Skin of body (tissue), 1 donor: ENCODE measurements at regions not wholly inside any gene's neighbourhood (a gene's known extent, or its start where the extent isn't known, plus 50 kb on each side); places are given as distances from the start of the nearest gene placed in this dataset.

Source experiments
- DNase-seq: peaks from one replicate; lab custom pipeline; 2025; lab: John Stamatoyannopoulos, UW

DNA sequence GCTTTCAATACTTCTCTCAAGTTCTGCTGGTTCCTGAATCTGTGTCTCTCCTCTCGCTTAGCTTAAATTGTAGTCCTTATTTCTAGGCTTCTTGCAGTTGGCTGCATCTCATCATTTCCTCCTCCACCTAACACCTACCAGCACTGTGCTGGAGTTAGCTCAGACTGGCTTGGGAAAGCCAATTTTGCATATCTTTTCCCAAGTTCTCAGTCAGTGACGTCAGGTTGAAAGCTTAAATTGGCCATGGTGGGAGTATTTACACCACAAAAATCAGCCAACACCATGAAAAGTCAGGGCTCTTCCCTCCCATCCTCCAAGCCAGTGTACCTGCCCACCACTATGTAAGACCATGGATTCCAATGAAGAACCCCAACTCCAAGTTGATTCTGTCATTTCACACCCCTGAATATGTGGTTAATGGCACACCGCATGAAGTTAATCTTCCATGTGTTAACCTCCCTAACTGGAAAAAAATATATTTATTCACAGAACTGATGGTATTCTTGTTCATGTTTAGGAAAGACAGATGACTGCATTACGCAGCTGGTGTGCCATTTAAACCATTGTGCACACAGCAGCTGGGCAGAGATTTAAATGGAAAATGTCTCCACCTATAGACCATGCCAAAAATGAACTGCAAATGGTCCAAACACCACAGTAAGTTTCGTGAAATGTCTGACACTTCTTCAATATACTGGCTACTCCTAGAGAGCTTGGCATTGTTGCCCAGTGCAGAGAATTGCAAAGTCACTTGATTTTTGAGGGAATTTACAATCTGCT lies 274.1 kb upstream of the MAP3K7 start:
- no peak for DNase-seq

DNA sequence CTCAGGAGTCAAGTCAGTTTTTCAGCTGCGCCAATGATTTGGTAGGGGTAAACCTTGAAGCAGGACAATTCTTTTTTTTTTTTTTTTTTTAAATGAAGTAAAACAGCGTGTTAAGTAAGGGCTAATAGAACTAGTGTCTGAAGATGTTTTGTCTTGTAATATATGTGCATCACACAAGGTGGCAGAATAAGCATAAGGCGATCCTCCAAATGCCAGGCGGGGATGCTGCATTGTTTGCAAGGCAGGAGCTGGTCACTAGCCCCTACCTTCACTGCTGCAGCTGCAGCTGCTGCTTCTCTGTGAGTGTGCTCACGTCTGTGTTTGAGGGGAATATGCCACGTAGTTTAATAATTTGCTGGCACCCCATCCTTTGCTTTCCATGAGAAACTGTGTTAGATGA lies 272.7 kb upstream of the MAP3K7 start:
- no peak for DNase-seq

DNA sequence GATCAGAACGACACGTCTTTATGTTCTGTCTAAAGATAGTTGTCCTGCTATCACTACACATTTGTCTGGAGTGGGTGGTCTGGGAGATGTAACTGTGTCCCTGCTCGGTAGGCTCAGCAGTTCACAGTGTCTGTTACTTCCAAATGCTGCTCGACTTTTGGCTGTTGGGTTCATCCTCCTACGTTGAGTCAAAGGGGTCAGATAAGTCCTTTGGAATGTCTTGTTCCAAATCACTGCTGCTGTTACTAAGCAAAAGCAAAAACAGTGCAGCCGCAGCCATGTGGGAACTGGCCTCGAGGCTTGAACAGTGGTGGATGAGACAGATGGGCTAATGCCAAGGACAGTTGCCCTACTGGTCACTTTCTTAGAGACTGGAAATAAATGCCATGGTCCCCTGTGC lies 272.2 kb upstream of the MAP3K7 start:
- no peak for DNase-seq

GRCh38 chr6:90849686-90850085 lies 262.8 kb upstream of the MAP3K7 start:
- no peak for DNase-seq

GRCh38 chr6:90846824-90847223 lies 260.0 kb upstream of the MAP3K7 start:
- DNase-seq: no peak

DNA sequence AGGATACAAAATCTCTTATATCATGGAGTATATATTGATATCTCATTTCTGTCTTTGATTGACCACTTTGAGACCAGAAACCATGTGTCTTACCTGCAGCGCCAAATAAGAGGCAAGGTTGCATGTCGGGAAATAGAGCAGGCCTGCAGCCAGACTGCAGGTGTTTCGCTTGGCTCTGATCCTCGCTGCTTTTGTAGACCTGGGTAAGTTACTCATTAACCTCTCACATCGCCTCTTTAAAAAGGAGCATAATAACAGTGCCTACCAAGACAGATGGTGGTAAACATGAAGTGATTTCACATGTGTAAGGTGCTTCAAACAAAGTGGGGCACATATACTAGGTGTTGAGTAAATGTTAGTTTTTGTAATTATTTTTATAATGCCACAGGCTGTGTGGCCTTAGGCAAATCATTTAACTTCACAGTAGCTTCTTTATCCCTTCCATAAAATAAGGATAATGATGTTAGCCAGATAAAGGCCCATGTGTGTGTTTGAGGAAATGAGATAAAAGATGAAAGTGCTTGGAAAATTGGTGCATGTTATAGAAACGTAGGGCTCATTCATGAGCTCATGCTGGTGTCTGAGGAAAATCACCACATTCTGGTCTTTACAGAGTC lies 248.8 kb upstream of the MAP3K7 start:
- DNase-seq: no peak

- no peak for DNase-seq
Measured at GRCh38 chr6:90829311-90829710, 242.4 kb upstream of the MAP3K7 start.

GRCh38 chr6:90820436-90820835 lies 233.6 kb upstream of the MAP3K7 start:
- no peak for DNase-seq

DNA sequence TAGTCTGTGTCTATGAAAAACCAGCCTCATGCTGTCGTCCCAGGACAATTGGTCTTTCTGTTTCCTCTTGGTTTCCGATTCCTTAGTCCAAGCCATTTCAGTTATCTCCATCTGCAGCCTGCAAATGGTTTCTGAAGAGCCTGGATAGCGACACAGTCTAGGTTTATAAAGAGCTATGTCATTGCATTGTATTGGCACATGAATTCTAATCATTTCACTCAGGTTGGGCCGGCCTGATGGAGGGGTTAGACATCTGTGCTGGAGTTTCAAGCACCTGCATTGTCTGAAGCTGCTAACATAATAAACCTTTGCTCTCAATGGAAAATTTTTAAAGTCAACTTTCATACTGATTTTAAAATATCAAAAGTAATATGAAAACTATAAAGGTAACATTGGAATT lies 232.6 kb upstream of the MAP3K7 start:
- no peak for DNase-seq

DNA sequence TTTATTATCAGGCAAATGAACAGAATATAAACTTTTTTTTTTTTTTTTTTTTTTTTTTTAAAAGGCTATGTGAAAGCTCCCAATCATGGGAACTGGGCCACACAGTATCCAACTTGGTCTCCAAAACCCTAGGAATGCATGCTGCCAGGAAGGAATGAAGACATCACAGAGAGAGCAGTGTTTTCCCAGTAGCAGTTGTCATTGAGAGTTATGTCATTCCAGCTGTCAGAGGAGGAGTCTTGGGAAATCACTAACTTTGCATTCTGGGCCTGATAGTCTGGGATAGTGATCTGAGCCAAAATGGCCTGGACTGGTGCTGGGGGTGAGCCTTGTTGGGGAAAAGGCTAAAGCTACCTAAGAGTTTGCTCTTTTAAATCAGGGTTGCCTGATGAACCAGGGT lies 231.3 kb upstream of the MAP3K7 start:
- no peak for DNase-seq

DNA sequence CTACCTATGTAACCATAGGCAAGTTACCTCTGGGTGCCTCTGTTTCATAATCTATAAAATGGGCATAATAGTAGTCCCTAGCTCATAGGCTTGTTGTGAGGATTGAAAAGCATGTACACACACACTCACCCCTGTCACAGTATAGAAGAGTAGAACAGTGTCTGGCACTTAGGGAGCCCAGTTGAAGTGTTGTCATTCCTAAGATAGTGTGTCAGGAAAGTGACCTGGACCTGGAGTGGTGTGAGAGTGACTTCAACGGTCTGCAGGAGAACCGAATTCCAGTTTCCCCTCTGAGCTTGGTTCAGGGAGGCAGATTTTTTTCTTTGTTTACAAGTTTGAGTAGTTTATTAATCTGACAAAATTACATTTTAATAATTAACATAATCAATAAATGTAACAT lies 229.9 kb upstream of the MAP3K7 start:
- no peak for DNase-seq

- no peak for DNase-seq
Measured at GRCh38 chr6:90811596-90812226, 224.8 kb upstream of the MAP3K7 start.

DNA sequence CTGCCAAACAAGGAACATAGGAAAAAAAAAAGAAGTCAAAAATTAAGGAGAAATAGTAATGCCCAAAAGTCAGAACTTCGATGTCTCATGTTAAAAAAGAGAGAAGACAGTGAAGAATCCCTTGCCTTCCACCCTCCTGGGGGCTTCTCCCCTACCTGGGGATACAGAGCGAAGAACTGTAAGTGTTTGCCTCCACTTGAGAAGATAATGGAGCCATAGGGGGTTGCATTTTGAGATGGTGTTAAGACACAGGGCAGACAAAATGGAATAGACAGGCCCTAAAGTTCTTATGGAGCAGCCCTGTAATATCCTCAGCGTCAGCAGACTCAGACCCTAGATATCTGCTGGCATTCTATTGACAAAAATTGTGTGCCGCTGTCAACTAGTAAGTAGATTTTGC lies 222.2 kb upstream of the MAP3K7 start:
- no peak for DNase-seq

DNA sequence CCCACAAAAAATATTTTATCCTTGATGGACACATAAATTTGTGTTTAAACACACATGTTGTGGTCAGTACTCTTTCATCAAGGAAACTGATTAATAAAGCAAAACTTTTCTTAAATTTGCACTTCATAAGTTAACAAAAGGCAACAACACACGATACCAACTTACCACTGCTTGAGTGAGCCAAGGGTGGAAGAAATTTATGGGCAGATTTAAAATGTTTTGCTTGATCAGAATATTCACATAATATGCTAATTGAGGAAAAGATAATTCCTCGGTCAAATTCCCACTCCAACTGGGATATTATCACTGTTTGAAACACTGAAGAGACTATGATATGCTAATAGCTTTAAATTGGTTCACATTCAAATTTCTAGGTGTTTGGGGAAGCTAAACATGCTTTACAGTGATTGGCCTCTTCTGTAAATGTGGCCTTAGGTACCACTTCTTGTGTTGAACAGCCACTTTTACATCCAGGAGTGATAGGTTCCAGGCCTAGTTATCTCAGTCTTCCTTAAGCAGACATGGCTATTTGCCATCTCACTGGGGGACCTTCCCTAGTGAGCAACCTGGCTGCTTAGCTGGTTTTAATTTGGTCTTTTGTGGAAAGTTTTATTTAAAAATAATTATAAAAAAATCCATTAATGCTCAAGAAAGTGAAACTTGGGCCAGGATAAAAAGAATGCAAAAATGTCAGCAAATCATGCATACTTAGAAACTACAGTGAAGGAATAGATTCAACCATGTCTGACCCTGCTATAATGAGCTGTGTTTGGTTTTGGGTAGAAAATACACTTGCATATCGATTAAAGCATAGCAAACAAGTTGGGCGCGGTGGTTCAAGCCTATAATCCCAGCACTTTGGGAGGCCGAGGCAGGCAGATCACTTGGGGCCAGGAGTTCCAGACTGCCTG lies 221.2 kb upstream of the MAP3K7 start:
- no peak for DNase-seq

- DNase-seq: no peak
Measured at GRCh38 chr6:90805619-90806155, 218.8 kb upstream of the MAP3K7 start.

- no peak for DNase-seq
Measured at GRCh38 chr6:90803956-90804355, 217.1 kb upstream of the MAP3K7 start.

DNA sequence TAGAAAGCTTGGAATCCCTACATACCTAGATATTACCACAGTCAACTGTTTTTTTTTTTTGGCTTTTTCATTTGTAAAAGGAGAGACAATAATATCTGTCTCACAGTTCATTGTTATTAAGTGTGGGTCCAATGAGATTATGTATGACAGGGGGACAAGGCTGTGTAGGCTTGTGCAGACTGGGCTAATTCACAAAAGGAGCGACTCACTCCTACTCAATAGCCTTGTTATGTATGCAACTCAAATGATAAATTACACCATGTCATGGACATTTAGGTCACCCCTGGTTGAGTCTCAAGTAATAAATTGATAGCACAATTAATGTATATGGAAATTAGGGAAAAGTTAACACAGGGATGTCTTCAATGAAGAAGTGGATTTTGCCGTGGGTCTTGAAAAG lies 208.2 kb upstream of the MAP3K7 start:
- DNase-seq: no peak

DNA sequence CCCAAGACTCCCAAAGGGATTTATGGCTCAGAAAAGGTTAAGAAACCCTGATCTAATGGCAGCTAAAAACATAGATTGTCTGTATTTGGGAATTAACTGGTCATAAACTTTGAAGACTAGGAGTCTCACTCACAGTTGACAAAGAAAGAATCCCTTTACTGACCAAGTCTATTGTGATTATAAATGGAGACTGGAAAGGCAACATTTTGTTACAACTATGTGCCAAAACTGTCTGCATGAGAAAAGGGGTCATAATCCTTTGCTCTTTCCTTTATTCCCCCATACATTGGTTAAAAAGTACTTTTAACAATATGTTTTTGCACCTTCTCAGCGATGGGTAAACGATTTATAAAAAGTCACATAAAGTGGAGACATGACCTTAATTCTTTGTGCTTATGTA lies 206.9 kb upstream of the MAP3K7 start:
- no peak for DNase-seq

- no peak for DNase-seq
Measured at GRCh38 chr6:90790696-90791095, 203.8 kb upstream of the MAP3K7 start.

GRCh38 chr6:90790058-90790457 lies 203.2 kb upstream of the MAP3K7 start:
- DNase-seq: no peak

DNA sequence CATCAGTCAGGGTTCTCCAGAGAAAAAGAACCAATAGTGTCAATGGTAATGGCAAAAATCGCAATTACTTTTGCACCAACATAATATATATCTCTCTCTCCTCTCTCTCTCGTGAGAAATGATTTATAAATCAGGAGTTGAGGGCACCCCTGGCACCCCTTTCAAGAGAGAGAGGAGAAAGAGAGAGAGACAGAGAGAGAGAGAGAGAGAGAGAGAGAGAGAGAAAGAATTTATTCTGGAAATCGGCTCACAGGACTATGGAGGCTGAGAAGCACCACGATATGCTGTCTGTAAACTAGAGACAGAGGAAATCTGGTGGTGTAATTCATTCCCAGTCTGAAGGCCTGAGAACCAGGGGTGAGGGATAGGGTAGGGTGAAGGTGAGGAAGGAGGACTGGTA lies 201.9 kb upstream of the MAP3K7 start:
- DNase-seq: no peak

DNA sequence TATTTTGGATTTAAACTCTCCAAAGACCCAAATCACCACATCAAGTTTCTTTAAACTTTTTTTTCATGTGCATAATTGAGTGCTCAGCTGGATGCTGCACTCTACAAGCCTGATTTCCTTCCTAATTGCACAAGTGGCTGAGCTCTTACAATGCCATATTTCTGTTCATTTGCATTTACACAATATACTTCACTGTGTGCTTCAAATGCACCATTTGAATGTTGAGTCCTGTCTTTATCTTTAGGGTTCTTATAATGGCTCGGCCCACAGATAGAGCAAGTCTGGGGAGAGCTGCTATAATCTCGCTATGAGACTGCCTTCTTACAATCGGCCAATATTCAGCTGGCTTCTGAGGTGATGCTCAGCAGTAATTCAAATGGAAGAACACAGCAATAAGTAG lies 200.6 kb upstream of the MAP3K7 start:
- no peak for DNase-seq
